Heart left ventricle (tissue), 16 donors: ENCODE measurements at regions not wholly inside any gene's neighbourhood (a gene's known extent, or its start where the extent isn't known, plus 50 kb on each side); places are given as distances from the start of the nearest gene placed in this dataset.
A peak's percentile ranks its signal among the peaks of the same experiment; 100 is the strongest.

Experiments used
- ATAC-seq, 4 donors: fragments of 200-7000 bp; cut with Tn5 transposase; one replicate each; pipeline ENCODE4 v1.9.1; 2020 to 2022; ENCODE audit warnings: moderate library complexity in 4 of 4, mild to moderate bottlenecking in 3 of 4, moderate number of reproducible peaks in 1 of 4
- DNase-seq, 5 donors: peaks; one replicate each; pipeline ENCODE4 v3.0.0-alpha.2; 2020
- H3K27ac ChIP-seq, 12 donors: fragments of 200-600 bp; sonication (generic) in 4 of 12; one replicate each; pipeline versions ENCODE4 v1.5.0 to v1.8.0; 2016 to 2022; ENCODE audit warnings: mild to moderate bottlenecking in 2 of 12
- H3K27me3 ChIP-seq, 9 donors: fragments of 200-600 bp; sonication (generic) in 2 of 9; one replicate each; pipeline versions ENCODE4 v1.5.1 to v1.8.0; 2016 to 2022; ENCODE audit warnings: mild to moderate bottlenecking in 3 of 9
- H3K36me3 ChIP-seq, 9 donors: fragments of 200-600 bp; sonication (generic) in 2 of 9; one replicate each; pipeline versions ENCODE4 v1.5.0 to v1.8.0; 2018 to 2022; ENCODE audit warnings: mild to moderate bottlenecking in 2 of 9
- H3K4me1 ChIP-seq, 12 donors: fragments of 200-600 bp; sonication (generic) in 4 of 12; one replicate each; pipeline versions ENCODE4 v1.5.0 to v1.8.0; 2016 to 2022; ENCODE audit warnings: mild to moderate bottlenecking in 3 of 12
- H3K4me3 ChIP-seq, 12 donors: fragments of 200-600 bp; sonication (generic) in 4 of 12; one replicate each; pipeline versions ENCODE4 v1.5.0 to v1.8.0; 2017 to 2022; ENCODE audit warnings: mild to moderate bottlenecking in 9 of 12, moderate library complexity in 4 of 12
- H3K9me3 ChIP-seq, 12 donors: fragments of 200-600 bp; sonication (generic) in 4 of 12; one replicate each; pipeline versions ENCODE4 v1.5.0 to v1.8.0; 2016 to 2022; ENCODE audit warnings: mild to moderate bottlenecking in 1 of 12
- CTCF ChIP-seq, 12 donors: fragments of 200-600 bp; sonication (generic) in 4 of 12; IDR thresholded peaks; one replicate each; pipeline versions ENCODE4 v1.5.0 to v1.8.0; 2018 to 2022; ENCODE audit warnings: antibody characterized with exemption in 12 of 12, mild to moderate bottlenecking in 5 of 12
- POLR2A ChIP-seq, 2 donors: fragments of 450-650 bp; IDR thresholded peaks; one replicate each; pipeline ENCODE4 v1.6.1; 2017; ENCODE audit warnings: antibody characterized with exemption in 2 of 2, mild to moderate bottlenecking in 2 of 2, moderate library complexity in 2 of 2
- WGBS, 4 donors: extraction: QIAGEN DNeasy Blood & Tissue Kit in 2 of 4; methylation state at CpG; one replicate each; pipeline versions ENCODE4 v1.1.5 to v1.1.7; 2013 to 2018; 5-methylcytosine and 5-hydroxymethylcytosine counted together
- intact Hi-C, 10 donors: fragments of 100-400 bp; cut with DNase I; formaldehyde crosslinking; loops; one replicate each; pipeline versions ENCODE4 v1.11.1 to v1.14.2; 2022
- donor health status: ischemic (EF 13 %, LVEDD 7.1; RV severe dilation, severe dysfunction).
- donor health status: healthy with polysubstance abuse.
- donor health status: DM: no; HTN: yes; CAD: no.
- donor health status: DM: no; HTN: no; CAD: no.
- donor health status: ischemic (EF 25% LVEDD 6.9; RV normal size, moderate dysfunction).
- donor health status: ischemic (EF 25% LVEDD 5.7; RV mildly dilated, moderate dysfunction).
- donor health status: healthy.
- donor health status: DM: yes; HTN: yes; CAD: no.
- donor health status: ischemic (EF 35%, LVEDD 5.7; RV mildly dilated, moderate dysfunction).
- donor health status: nonischemic (EF 11% LVEDD 7.7; RV severe dilation, severe dysfunction).
- donor health status: DM: yes; HTN: yes; CAD: no.
- donor health status: PGD.
- donor health status: ischemic (EF 29% LVEDD 5.4; RV normal size, mild dysfunction).
- donor health status: nonischemic (EF 23%, LVEDD 6.1; RV moderate dilation, normal function).

- no peaks in the 10 kb centered on the region for H3K4me1 ChIP-seq
- TF ChIP-seq CTCF (IDR thresholded peaks at IDR 0.05) (no peak), POLR2A (IDR thresholded peaks at IDR 0.05) (no peak)
- ATAC-seq (no peak), DNase-seq (no peak)
- no peaks in the 10 kb centered on the region for H3K36me3 ChIP-seq
- H3K4me3 ChIP-seq: no peak overlapping the region
- H3K27ac ChIP-seq: no peak overlapping the region
- intact Hi-C loops: no loop called here
- H3K27me3 ChIP-seq: no peaks in the 10 kb centered on the region
- H3K9me3 ChIP-seq: peaks cover 0 to 21% (median 0%) of the 10 kb centered on the region in 12 donors
Measured at GRCh38 chr5:9903801-9904200, 273.6 kb upstream of the TAS2R1 start.

- DNase-seq (no peak), ATAC-seq (no peak)
- TF ChIP-seq CTCF (IDR thresholded peaks at IDR 0.05) (peak in 1 of 12 donors; percentile 17), POLR2A (IDR thresholded peaks at IDR 0.05) (no peak)
- Histone ChIP-seq H3K4me3 (no peak overlapping the region), H3K27me3 (no peaks in the 10 kb centered on the region), H3K9me3 (peaks cover 0 to 6% (median 0%) of the 10 kb centered on the region in 12 donors), H3K36me3 (no peaks in the 10 kb centered on the region), H3K27ac (no peak overlapping the region), H3K4me1 (no peaks in the 10 kb centered on the region)
- intact Hi-C loops: no loop called here
- 59 to 77% (median 71%) methylated on average over 4 of the region's 4 CpGs for WGBS, 4 donors
Measured at GRCh38 chr5:9898319-9898718, 268.2 kb upstream of the TAS2R1 start.

- DNase-seq: no peak
- intact Hi-C loops: no loop called here
- H3K4me1 ChIP-seq: no peaks in the 10 kb centered on the region
- H3K4me3 ChIP-seq: no peak overlapping the region
- H3K27me3 ChIP-seq: no peaks in the 10 kb centered on the region
- peaks cover 0 to 6% (median 0%) of the 10 kb centered on the region in 12 donors for H3K9me3 ChIP-seq
- ATAC-seq: no peak
- TF ChIP-seq CTCF (IDR thresholded peaks at IDR 0.05) (no peak), POLR2A (IDR thresholded peaks at IDR 0.05) (no peak)
- 60 to 87% (median 71%) methylated on average over 5 of the region's 5 CpGs for WGBS, 4 donors
- H3K27ac ChIP-seq: no peak overlapping the region
- no peaks in the 10 kb centered on the region for H3K36me3 ChIP-seq
Measured at GRCh38 chr5:9895302-9895645, 265.1 kb upstream of the TAS2R1 start.

GRCh38 chr5:9894571-9895301 lies 264.6 kb upstream of the TAS2R1 start:
- no peak overlapping the region for H3K4me3 ChIP-seq
- intact Hi-C loops: no loop called here
- ATAC-seq (no peak), DNase-seq (no peak)
- TF ChIP-seq POLR2A (IDR thresholded peaks at IDR 0.05) (no peak), CTCF (IDR thresholded peaks at IDR 0.05) (no peak)
- H3K36me3 ChIP-seq: no peaks in the 10 kb centered on the region
- H3K27me3 ChIP-seq: no peaks in the 10 kb centered on the region
- no peaks in the 10 kb centered on the region for H3K4me1 ChIP-seq
- H3K9me3 ChIP-seq: peaks cover 0 to 6% (median 0%) of the 10 kb centered on the region in 12 donors
- WGBS, 4 donors: 62 to 79% (median 71%) methylated on average over 3 of the region's 3 CpGs
- no peak overlapping the region for H3K27ac ChIP-seq
